ENCODE measurements at regions not wholly inside any gene's neighbourhood (a gene's known extent, or its start where the extent isn't known, plus 50 kb on each side); places are given as distances from the start of the nearest gene placed in this dataset.

- DNase-seq (ENCODE audit: extremely low read depth, low read depth) = no peak
Measured at GRCh38 chr11:131284041-131284440, 86.4 kb upstream of the NTM start.

DNA sequence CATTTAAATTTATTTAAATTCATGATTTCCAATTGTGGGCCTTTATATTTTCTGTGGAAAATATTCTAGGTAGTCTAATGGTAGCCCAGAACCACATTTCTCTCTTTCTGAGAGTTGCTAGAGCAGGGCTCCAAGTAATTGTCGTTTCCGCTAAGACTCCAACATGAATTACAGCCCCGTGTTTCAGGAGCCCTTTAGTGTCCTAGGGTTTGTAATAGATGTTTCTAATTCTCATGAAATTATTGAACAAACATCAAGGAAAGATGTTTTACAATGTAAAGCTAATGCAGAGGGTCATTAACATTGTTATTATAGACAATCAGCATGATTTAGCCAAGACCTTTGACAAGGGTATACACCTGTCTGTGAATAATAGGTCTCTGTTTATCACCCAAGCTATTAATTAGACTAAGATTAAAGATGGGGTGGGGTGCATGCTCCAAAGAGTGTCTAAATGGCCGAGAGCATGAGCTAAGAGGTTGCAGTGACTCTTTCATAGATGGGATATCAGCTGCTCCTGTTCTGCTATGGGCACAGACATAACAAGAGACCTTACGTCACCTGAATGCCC, 81.8 kb upstream of the NTM start:
- no peak for DNase-seq (ENCODE audit: extremely low read depth, low read depth)

- no peak for DNase-seq (ENCODE audit: extremely low read depth, low read depth)
Measured at GRCh38 chr11:131290185-131290584, 80.2 kb upstream of the NTM start.

DNA sequence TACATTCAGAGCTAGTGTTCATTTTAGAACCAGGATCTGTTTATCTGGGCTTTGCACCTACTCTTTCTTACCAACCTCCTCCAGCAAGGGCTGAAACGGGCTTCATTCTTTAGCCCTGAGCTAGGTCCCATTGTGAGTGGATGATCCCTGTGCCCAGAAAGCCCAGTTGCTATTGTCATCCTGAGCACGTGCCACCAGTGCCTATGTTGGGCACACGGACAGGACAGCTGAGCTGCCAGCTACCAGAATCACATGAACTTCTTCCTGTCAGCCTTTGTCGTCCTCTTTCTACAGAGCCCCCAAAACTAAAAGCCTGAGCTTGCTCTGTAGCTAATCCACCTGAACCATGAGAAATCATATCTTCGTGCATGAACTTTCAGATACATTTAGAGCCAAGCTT, 74.4 kb upstream of the NTM start:
- no peak for DNase-seq (ENCODE audit: extremely low read depth, low read depth)

GRCh38 chr11:131297441-131297840, 73.0 kb upstream of the NTM start:
- no peak for DNase-seq (ENCODE audit: extremely low read depth, low read depth)

GRCh38 chr11:131299598-131300438, 70.6 kb upstream of the NTM start:
- DNase-seq (ENCODE audit: extremely low read depth, low read depth) = no peak

GRCh38 chr11:131300439-131300717, 70.0 kb upstream of the NTM start:
- DNase-seq (ENCODE audit: extremely low read depth, low read depth) = no peak

DNA sequence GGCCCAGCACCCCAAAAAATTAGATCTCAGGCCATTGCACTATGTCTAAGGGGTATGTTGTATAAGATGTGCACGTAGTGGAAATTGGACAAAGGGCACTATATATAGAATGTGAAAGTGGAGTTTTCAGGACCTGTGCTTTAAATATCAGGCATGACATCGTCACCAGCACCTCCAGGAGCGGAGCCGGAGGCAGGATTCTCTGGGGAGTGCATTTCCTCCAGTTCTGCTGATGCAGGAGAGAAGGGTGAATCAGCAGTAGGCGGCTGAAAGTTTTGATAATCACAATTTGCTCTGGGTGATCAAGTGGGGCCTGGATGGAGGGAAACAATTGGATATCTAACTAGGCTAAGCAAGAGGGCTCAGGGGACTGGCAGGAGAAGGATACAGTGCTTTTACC, 69.1 kb upstream of the NTM start:
- no peak for DNase-seq (ENCODE audit: extremely low read depth, low read depth)

GRCh38 chr11:131302836-131303235, 67.6 kb upstream of the NTM start:
- no peak for DNase-seq (ENCODE audit: extremely low read depth, low read depth)

DNA sequence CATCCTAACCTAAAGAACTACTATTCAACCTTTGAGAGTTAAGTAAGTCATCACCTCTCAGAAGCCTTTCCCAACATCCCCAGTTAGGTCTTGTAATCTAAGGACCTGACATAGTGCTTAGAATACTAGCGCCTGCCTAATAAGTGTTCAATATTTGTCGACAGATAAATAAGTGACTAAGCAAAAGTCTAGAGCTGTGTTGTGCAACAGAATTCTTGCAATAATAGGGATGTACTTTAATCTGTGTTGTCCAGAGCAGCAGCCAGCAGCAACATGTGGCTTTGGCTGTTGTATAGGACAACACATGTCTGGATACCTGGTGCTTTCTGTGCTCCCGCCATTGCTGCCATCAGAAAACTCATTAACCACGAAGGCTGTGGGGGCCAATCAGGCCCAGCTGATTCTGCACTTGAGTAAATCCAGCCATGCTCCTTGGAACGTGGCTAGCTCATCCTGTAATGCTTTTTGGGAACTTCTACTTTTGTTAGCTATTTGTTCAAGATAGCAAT, 66.8 kb upstream of the NTM start:
- peak; percentile 62 for DNase-seq (ENCODE audit: extremely low read depth, low read depth)

- no peak for DNase-seq (ENCODE audit: extremely low read depth, low read depth)
Measured at GRCh38 chr11:131305005-131305404, 65.4 kb upstream of the NTM start.

DNA sequence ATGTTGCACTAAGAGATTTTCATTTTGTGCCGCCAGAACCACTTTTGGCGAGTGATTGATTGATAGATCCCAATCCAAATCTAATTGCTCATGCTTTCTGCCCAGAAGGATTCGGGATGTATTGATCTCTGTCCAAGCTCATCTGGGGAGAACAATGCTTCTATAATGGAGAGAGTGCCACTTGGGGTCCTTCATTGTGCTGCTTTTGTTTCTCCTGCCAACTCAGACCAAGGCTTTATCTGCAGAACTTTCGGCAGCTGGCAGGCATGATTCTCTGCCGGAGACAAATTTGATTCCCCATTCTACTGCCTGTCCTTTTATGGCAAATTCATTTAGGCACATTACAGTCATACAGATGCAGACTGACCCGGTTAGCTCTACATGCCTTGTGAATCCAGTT, 62.9 kb upstream of the NTM start:
- DNase-seq (ENCODE audit: extremely low read depth, low read depth) = no peak

- no peak for DNase-seq (ENCODE audit: extremely low read depth, low read depth)
Measured at GRCh38 chr11:131309776-131310175, 60.6 kb upstream of the NTM start.

DNA sequence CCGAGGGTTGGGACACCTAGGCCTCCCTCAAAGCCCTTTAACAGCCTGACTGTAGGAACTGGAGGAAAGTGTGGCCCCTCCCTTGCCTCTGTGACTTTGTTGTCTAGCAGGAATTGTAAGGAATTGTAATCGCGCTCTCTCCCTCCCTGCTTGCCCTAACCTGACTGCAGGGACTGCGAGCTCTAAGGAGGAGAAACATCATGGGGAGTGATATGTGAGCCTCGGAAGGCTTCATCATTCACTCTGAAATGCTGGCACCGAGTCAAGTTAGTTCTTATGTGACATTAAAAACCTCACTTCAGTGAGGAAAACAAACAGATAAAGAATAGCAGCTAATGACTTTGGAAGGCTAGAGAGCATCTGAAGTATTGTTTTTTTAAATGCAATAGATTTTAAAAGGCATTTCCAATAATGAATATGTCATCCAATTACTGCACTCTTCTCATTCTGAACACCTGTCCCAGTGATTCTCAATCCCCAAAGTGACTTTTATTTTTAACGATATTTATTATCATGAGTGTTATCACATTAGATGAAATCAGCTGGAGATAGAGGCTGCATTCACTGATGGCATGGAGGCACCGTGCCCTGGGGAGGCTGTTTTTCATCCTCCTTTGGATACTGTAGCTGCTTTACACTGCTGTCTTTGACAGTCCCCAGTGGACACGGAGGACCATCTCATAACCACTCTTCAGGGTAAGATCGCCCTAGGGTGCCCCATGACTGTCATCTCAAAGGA, 58.5 kb upstream of the NTM start:
- DNase-seq (ENCODE audit: extremely low read depth, low read depth) = no peak

All from NCI-H460 (cell line).